Activated T-cell treated with anti-CD3 and anti-CD28 coated beads, Interleukin-2, amount 50 U/mL, for 24 hours (primary cell): ENCODE measurements at regions not wholly inside any gene's neighbourhood (a gene's known extent, or its start where the extent isn't known, plus 50 kb on each side); places are given as distances from the start of the nearest gene placed in this dataset.

Source experiments
- DNase-seq: peaks from one replicate; pipeline ENCODE4 v3.0.0-alpha.2; 2020
- H3K27ac Mint-ChIP-seq: 2 replicates; pipeline ENCODE4 v1.8.0; 2020; ENCODE audit warnings: mild to moderate bottlenecking, mixed read lengths
- H3K27me3 Mint-ChIP-seq: 2 replicates; pipeline ENCODE4 v1.8.0; 2020; ENCODE audit warnings: mixed read lengths
- H3K36me3 Mint-ChIP-seq: 2 replicates; pipeline ENCODE4 v1.8.0; 2020; ENCODE audit warnings: low read depth, mixed read lengths
- H3K4me1 Mint-ChIP-seq: 2 replicates; pipeline ENCODE4 v1.8.0; 2020; ENCODE audit warnings: low read depth, mixed read lengths
- H3K4me3 Mint-ChIP-seq: 2 replicates; pipeline ENCODE4 v1.8.0; 2020; ENCODE audit warnings: mild to moderate bottlenecking, moderate library complexity, mixed read lengths
- H3K9me3 Mint-ChIP-seq: 2 replicates; pipeline ENCODE4 v1.8.0; 2020; ENCODE audit warnings: mixed read lengths

DNA sequence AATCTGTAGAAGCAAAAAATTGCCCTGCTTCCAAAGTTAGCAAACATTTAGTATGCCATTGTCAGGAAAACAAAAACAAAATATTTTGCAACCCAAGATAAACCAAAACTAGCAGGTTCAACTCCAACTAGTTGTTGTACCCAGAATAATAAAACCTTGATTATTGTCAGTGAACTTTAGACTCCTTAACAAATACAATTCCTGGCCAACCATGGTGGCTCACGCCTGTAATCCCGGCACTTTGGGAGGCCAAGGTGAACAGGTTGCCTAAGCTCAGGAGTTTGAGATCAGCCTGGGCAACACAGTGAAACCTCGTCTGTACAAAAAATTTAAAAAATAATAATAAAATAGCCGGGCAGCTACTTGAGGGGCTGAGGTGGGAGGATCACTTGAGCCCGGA, 53.6 kb upstream of the EPCAM start:
- no peaks in the 10 kb centered on the region for H3K36me3 Mint-ChIP-seq
- H3K4me3 Mint-ChIP-seq: no peak overlapping the region
- H3K4me1 Mint-ChIP-seq: no peaks in the 10 kb centered on the region
- no peak overlapping the region for H3K27ac Mint-ChIP-seq
- peaks cover 3% of the 10 kb centered on the region for H3K27me3 Mint-ChIP-seq
- DNase-seq: no peak
- no peaks in the 10 kb centered on the region for H3K9me3 Mint-ChIP-seq

DNA sequence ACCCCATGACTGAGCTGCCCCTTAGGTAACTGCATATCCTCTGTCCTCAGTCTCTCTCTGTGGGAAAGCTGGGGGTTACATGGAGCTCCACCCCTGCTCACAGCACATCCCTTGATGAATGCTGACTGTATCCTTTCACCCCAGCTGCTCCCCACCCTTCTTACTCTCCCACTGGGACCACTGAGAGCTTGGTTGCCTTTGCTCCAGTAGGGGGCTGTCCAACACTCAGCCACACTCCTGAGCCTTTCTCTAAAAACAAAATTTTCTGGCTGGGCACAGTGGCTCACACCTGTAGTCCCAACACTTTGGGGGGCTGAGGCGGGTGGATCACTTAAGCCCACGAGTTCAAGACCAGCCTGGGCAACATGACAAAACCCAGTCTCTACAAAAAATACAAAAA, 55.4 kb upstream of the EPCAM start:
- Mint-ChIP-seq H3K4me3 (no peak overlapping the region), H3K36me3 (no peaks in the 10 kb centered on the region)
- DNase-seq: no peak

DNA sequence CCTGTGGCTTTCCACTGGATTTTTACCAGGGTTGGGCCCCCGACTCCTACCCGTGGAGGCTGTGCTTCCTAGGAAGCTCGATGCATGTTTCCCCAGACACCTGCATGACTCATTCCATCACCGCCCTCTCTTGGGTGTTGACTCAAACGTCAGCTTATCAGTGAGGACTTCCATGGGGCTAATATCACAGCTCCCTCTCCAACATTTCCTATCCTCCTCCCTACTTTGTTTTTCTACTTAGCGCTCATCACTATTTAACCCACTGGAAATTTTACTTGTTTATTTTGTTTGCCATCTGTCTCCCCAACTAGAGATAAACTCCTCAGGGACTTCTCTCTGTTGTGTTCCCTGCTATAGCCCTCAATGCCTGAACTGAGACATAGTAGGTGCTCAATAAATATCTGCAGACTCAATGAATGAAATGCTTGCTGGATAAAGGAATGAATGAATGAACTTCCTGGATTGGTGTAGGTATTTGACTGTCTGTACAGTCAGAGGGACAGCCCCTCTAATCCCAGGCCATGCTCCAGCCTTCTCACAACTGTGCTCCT, 55.9 kb upstream of the EPCAM start:
- Mint-ChIP-seq H3K27ac (no peak overlapping the region), H3K4me3 (no peak overlapping the region)

More for the DNA sequence above, 55.4 kb upstream of the EPCAM start:
- no peak overlapping the region for H3K27ac Mint-ChIP-seq
- no peaks in the 10 kb centered on the region for H3K9me3 Mint-ChIP-seq
- H3K27me3 Mint-ChIP-seq: no peaks in the 10 kb centered on the region
- H3K4me1 Mint-ChIP-seq: no peaks in the 10 kb centered on the region

DNA sequence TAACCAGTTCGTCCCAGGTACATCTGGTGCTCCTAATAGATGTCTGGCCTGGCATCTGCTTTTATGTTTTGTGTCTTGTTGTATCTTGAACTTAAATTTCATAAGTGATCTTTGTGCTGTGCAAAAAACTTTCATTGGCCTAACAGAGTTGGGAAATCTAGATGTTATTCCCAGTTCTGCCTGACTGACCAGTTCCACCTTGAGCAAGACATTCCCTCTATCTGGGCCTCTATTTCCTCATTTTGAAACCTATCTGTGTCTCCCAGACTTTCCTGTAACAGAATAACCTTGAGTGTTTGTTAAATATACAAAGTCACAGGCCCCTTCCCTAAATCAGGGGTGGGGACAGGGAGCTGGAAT, 56.6 kb upstream of the EPCAM start:
- H3K27ac Mint-ChIP-seq: no peak overlapping the region
- H3K4me1 Mint-ChIP-seq: no peaks in the 10 kb centered on the region
- no peak for DNase-seq
- no peaks in the 10 kb centered on the region for H3K36me3 Mint-ChIP-seq
- no peaks in the 10 kb centered on the region for H3K9me3 Mint-ChIP-seq
- no peaks in the 10 kb centered on the region for H3K27me3 Mint-ChIP-seq
- no peak overlapping the region for H3K4me3 Mint-ChIP-seq

More for the DNA sequence above, 55.9 kb upstream of the EPCAM start:
- H3K27me3 Mint-ChIP-seq: no peaks in the 10 kb centered on the region
- H3K9me3 Mint-ChIP-seq: no peaks in the 10 kb centered on the region
- H3K36me3 Mint-ChIP-seq: no peaks in the 10 kb centered on the region
- H3K4me1 Mint-ChIP-seq: no peaks in the 10 kb centered on the region
- no peak for DNase-seq

DNA sequence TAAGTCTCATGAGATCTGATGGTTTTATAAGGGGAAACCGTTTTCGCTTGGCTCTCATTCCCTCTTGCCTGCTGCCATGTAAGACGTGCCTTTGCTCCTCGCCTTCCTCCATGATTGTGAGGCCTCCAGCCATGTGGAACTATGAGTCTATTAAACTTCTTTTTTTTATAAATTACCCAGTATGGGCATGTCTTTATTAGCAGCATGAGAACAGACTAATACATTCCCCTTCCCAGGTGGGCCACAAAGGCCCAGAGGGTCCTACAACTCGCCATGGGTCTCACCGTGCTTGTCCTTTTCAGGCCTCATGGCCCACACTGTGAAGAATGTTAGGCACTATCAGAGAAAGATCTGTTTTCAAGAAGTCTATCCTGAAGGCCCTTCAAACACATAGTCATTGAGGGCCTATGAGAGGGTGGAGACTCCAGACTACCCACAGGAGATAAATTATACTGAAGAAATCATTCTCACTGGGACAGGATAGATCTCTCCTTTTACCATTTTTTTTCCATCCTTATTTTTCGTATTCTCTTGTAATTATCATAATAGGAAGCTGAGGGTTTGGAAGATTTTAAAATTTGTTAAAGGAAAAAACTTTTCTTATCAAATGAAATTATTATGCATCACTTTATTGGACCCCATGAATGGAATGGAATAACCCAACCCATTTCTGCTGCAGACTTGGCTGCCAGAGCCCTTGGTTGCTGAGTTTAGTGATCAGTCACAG, 57.2 kb upstream of the EPCAM start:
- Mint-ChIP-seq H3K9me3 (no peaks in the 10 kb centered on the region), H3K4me1 (no peaks in the 10 kb centered on the region), H3K27ac (no peak overlapping the region), H3K4me3 (no peak overlapping the region), H3K27me3 (no peaks in the 10 kb centered on the region), H3K36me3 (no peaks in the 10 kb centered on the region)
- no peak for DNase-seq

DNA sequence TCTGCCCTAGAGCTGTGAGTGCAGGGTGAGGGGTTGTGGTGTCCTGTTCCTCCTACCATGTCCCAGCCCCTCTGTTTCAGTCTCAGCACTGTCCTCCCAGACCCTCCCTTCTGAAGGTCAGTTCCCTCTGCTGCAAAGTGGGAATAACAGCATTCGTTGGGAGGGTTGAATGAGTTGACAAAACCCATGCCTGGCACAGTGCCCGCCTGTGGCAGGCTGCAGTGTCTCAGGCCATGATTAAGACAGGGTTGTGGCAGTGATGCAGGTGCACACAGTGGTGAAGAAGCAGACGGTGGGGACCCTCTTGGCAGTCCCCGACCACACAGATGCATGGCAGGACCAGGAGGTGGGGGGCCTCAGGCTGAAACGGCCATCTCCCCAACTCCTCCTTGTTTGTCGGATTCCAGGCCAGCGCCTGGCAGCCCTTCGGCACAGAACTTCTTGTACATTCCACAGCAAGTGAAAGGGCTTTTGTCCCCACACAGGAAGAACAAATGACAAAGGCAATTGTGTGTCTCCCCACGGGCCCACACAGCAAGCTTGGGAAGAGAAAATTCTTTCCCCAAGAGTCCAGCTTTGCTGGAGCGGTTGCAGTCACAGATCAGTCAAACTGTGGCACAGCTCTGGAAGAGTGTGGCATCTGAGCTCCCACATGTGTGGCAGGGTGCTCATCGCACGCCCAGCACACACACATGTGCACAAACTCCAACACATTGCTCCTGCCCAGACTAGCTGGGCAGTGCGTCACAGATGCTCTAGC, 58.1 kb upstream of the EPCAM start:
- Mint-ChIP-seq H3K27ac (no peak overlapping the region), H3K9me3 (no peaks in the 10 kb centered on the region), H3K36me3 (no peaks in the 10 kb centered on the region), H3K27me3 (peaks cover 5% of the 10 kb centered on the region), H3K4me3 (no peak overlapping the region), H3K4me1 (no peaks in the 10 kb centered on the region)
- DNase-seq: no peak

DNA sequence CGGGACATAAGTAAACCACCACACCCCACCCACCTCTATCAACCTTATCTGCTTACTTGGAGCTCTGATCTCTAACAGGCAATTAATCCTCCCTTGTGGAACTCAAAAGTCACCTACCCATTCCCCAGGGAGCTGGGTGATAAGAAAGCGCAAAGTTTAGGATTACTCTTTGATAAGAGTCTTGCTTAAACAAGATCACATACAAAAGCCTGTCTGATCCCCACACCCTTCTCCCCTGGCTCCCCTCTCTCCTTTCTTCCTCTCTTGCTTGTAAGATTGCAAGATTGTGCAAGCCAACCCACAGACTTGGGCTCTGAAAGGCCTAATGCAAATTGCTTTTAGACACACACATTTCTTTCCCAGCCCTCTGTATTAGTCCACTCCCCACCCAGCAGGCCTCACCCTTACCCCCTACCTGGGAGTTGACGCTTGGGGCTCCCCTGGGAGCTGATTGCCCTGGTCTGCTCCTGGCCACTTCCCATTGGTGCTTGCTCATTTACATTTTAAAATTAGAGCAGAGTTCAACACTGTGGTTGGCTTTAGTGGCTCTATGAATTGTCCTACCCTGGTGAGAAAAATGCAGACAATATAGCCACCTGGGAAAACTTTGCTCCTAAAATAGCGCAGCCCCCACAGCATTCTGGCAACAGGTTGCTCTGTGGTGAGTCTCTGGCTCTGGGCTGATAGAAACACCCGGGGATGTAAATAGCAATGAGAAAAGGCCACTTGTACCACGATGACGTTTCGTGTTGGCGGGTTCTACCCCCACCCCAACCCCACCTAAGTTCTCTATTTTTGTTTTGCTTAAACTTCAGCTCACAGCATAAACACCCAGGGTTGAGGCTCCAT, 58.9 kb upstream of the EPCAM start:
- Mint-ChIP-seq H3K27ac (no peak overlapping the region), H3K4me3 (no peak overlapping the region), H3K27me3 (peaks cover 5% of the 10 kb centered on the region), H3K4me1 (no peaks in the 10 kb centered on the region), H3K9me3 (no peaks in the 10 kb centered on the region), H3K36me3 (no peaks in the 10 kb centered on the region)
- no peak for DNase-seq

DNA sequence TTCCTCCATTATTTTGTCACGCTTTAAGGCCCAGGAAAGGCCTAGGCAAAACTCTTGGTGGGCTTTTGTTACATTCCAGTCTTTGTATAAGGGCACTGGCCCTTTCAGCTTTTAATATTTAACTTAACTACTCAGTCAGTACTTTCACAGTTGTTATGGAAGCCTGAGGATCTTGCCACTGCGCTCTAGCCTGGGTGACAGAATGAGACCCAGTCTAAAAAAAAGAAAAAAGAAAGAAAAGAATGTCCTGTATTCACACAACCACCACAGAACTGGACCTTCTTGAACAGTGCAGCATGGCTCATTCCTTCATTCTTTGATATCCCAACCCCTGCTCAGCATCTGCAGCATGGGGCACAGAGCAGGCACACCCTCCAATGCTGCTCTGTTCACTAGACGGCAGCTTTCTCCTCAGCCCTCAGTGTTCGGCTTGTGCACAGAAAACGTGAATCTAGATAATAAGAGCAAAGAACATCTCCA, 59.6 kb upstream of the EPCAM start:
- Mint-ChIP-seq H3K4me3 (no peak overlapping the region), H3K27me3 (peaks cover 5% of the 10 kb centered on the region), H3K4me1 (no peaks in the 10 kb centered on the region), H3K36me3 (no peaks in the 10 kb centered on the region), H3K27ac (no peak overlapping the region), H3K9me3 (no peaks in the 10 kb centered on the region)
- DNase-seq: no peak

DNA sequence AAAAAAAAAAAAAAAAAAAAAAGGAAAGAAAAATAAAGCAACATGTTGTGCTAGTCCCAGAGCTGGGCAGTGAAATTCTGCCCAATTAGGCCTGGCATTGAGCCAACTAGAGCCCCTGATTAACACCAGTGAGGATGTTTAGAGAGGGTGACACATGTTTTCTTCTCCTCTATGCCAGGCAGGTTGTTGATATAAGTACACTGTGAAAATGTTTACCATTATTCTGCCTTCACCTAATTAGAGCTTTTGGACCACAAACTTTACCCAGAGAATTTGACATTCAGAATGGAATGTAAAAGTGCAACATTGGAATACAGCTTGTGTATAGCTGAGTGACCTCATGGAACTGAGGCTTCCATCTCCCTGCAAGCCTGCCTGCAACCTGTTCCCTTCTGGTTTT, 62.0 kb upstream of the EPCAM start:
- DNase-seq: no peak
- H3K4me1 Mint-ChIP-seq: no peaks in the 10 kb centered on the region
- no peaks in the 10 kb centered on the region for H3K36me3 Mint-ChIP-seq
- H3K27ac Mint-ChIP-seq: no peak overlapping the region
- no peak overlapping the region for H3K4me3 Mint-ChIP-seq
- H3K9me3 Mint-ChIP-seq: no peaks in the 10 kb centered on the region
- peaks cover 9% of the 10 kb centered on the region for H3K27me3 Mint-ChIP-seq

DNA sequence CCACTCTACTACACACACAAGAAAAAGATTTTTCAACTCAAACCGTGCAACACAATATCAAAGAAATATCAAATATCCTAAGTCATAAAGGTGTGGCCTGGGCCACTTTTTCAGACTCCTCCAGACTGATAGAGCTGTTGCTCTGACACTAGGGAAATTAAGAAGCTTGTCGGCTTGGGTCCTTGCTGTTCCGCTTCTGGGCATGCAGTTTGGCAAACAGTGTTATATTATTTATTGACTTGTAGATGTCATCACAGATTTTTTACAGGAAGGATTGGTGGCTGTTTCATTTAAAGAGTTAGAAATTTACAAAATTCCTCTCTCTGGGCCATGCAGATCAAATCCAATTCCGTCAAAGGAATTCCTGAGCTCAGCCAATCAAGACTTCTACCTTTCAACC, 64.5 kb upstream of the EPCAM start:
- peaks cover 11% of the 10 kb centered on the region for H3K4me1 Mint-ChIP-seq
- peaks cover 12% of the 10 kb centered on the region for H3K27me3 Mint-ChIP-seq
- no peak for DNase-seq
- H3K36me3 Mint-ChIP-seq: no peaks in the 10 kb centered on the region
- H3K27ac Mint-ChIP-seq: no peak overlapping the region
- H3K9me3 Mint-ChIP-seq: no peaks in the 10 kb centered on the region
- H3K4me3 Mint-ChIP-seq: no peak overlapping the region

DNA sequence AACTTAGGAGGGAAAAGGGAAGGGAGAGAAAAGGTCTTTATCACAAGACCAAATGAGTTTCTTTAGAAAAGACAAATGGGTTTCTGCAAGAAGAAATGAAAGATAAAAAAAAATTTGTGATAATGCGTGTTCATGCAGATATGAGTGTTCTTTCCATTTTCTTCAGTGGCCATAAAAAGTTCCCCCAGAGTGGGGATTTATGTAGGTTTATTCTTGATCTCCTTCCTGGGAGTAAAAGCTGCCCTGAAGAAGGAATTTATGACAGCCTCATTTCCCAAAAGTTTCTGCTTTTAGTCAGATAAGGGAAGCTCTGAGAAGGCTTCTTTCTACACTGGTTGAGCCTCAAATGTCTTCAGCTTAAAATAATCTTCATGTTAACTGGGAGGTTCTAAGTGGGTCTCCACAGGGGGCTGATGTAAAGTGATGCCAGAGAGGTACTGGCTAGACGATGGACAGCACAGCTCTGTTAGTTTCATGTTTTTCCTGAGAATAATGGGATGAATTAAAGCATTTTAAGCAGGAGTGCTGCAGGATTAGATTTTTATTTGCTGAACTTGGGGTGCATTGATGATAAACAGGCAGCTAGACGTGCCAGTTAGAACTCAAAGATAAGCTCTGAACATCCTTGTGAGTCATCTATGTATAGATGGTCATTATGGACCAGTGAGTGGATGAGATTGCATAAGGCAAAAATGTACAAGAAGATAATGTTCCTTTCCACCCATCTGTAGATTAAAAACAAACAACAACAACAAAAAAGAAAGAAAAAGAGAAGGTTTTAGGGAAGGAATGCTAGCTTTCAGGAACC, 65.6 kb upstream of the EPCAM start:
- Mint-ChIP-seq H3K27me3 (peaks cover 12% of the 10 kb centered on the region), H3K9me3 (no peaks in the 10 kb centered on the region)

DNA sequence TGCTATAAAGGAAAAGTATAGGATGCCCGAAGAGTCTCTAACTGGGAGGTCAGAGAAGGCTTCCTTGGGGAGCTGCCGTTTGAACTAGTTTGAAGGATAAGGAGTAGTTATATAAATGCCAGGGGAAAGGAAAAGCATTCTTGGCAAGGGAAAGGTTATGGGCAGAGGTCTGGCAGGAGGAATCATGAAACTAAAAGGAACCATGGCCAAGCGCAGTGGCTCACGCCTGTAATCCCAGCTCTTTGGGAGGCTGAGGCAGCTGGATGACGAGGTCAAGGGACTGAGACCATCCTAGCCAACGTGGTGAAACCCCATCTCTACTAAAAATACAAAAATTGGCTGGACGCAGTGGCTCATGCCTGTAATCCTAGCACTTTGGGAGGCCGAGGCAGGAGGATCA, 66.8 kb upstream of the EPCAM start:
- H3K4me3 Mint-ChIP-seq: no peak overlapping the region
- H3K27ac Mint-ChIP-seq: no peak overlapping the region

More for the DNA sequence above, 65.6 kb upstream of the EPCAM start:
- no peak overlapping the region for H3K4me3 Mint-ChIP-seq
- H3K4me1 Mint-ChIP-seq: peaks cover 11% of the 10 kb centered on the region
- DNase-seq: no peak
- no peaks in the 10 kb centered on the region for H3K36me3 Mint-ChIP-seq
- H3K27ac Mint-ChIP-seq: no peak overlapping the region

DNA sequence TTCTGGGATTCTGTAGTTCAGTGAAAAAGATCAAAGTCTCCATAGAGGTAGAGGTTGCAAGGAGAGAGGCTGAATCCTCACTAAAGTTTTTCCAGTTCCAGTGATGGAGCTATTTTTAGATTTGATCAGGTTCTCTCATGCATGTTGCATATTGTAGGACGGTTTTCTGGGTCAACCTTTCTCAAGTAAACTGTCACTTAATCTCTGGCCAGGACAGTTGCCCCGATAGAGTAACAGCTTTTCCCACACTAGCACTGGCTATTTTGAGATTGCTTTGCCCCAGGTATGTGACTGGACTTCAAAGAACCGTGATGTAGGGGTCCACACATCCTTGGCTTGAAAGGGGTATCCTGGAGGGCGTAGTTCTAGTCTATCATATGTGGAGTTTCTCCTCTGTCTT, 67.4 kb upstream of the EPCAM start:
- Mint-ChIP-seq H3K36me3 (no peaks in the 10 kb centered on the region), H3K27me3 (peaks cover 15% of the 10 kb centered on the region), H3K27ac (no peak overlapping the region), H3K9me3 (no peaks in the 10 kb centered on the region), H3K4me3 (no peak overlapping the region), H3K4me1 (peaks cover 11% of the 10 kb centered on the region)
- no peak for DNase-seq

More for the DNA sequence above, 66.8 kb upstream of the EPCAM start:
- peaks cover 15% of the 10 kb centered on the region for H3K27me3 Mint-ChIP-seq
- H3K9me3 Mint-ChIP-seq: no peaks in the 10 kb centered on the region
- no peak for DNase-seq
- peaks cover 11% of the 10 kb centered on the region for H3K4me1 Mint-ChIP-seq
- no peaks in the 10 kb centered on the region for H3K36me3 Mint-ChIP-seq

DNA sequence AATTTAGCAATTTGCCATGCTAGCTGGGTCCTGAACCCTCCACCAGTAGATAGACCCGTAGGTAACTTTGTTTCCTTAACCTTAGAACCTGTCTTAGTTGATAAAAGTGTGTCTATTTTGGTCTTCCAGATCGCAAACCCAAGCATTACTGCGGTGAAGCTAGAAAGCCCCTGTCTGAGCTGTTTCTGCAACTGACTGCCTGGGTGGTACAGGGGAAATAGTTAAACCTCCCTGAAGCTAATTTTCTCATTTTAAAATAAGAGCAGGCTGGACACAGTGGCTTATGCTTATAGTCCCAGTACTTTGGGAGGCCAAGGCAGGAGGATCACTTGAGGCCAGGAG, 67.9 kb upstream of the EPCAM start:
- Mint-ChIP-seq H3K4me1 (peaks cover 11% of the 10 kb centered on the region), H3K27me3 (peaks cover 11% of the 10 kb centered on the region), H3K36me3 (no peaks in the 10 kb centered on the region), H3K27ac (no peak overlapping the region), H3K9me3 (no peaks in the 10 kb centered on the region), H3K4me3 (no peak overlapping the region)
- no peak for DNase-seq
